ENCODE measurements at regions not wholly inside any gene's neighbourhood (a gene's known extent, or its start where the extent isn't known, plus 50 kb on each side); places are given as distances from the start of the nearest gene placed in this dataset.
"Not testable (repeated sequence)": the region's sequence is repeated elsewhere in the genome, so short reads cannot be mapped to it uniquely, and the experiment has no call there.

DNA sequence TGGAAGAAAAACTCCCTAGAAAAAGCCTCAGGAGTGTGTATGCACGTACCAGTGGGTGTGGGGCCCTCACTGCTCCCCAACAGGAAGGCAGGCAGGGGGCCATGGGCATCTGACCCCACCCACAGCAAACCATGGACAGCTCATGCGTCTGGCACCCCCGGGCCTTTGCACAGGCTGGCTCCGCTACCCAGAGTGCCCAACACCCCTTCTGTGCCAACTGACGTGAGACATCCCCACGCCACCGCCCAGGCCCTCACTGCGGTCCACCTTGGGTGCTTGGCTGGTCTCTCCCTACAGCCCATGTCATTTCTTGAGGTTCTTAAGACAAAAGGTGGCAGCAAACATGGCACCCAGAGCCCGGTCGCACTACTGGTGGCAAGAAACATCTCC lies 91.4 kb downstream of the NCOR2 start:
- DNase-seq (ENCODE audit: low read depth in 2 of 2): no peak

DNA sequence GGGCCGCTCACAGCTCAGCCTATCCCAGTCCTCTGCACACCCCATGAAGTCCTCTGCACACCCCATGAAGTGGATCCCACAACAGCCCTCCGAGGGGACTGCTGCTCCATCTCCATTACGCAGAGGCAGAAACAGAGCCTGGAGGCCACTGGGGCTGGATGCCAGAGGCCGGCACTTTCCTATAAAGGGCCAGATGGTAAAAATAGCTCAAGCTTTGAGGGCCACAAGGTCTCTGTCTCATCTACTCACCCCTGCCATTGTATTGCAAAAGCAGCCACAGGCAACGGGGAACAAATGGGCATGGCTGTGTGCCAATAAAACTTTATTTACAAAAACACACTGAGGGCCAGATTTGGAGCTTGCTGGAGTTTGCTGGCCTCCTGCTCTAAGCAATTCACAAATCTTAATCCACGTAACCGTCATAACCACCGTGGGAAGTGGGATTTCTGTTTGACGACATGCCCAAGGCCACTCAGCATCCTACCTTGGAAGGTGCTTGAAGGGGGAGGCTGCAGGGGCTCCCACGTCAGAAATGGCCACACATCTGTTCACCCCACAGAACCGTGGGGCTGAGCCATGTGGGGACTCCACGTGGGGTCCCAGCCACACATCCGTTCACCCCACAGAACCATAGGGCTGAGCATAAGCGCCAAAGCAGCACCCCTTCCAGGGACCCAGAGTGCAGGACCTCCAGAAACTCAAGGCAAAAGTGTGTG lies 92.0 kb downstream of the NCOR2 start:
- no peak for DNase-seq (ENCODE audit: low read depth in 2 of 2)

DNA sequence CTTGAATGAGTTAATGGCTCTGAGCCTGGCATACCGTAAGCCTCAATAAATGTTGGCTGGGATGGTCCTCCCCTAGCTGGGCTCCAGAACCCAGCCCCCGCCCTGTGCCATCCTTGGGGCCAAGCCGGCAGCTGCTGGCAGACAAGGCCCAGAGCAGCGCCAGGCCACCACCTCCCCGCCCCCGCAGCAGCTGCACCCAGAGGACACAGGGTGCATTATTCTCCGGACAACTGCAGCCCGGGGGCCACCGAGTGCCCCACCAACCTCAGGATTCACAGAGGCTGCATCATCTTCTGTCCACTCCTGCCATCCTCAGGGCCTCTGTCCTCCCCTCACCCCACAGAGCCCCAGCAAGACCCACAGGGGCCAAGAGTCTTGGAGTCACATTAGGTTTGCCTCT lies 92.7 kb downstream of the NCOR2 start:
- DNase-seq (ENCODE audit: low read depth in 2 of 2): no peak

DNA sequence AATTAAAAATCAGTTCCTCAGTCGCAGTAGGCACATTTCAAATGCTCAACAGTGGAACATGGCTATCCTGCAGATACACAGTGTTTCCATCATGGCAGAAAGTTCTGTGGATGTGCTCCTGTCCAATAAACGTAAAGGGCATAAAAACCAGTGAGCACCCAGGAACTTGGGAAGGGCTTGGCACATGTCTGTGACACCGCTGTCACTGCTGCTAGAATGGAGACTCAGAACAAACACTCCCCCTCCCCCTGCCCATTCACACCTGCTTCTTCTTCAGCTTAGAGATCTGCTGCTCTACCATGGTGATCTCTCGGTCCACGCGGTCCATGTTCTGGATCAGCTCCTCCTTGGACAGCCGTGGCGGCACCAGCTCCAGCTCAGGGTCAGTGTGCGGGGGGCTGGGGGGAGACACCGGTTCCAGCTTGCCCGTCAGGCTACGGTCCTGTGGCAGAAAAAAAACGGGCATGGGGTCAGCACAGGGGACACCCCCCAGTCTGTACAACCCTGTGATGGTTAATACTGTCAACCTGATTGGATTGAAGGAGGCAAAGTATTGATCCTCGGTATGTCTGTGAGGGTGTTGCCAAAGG lies 94.6 kb downstream of the NCOR2 start:
- no peak for DNase-seq (ENCODE audit: low read depth in 2 of 2)

DNA sequence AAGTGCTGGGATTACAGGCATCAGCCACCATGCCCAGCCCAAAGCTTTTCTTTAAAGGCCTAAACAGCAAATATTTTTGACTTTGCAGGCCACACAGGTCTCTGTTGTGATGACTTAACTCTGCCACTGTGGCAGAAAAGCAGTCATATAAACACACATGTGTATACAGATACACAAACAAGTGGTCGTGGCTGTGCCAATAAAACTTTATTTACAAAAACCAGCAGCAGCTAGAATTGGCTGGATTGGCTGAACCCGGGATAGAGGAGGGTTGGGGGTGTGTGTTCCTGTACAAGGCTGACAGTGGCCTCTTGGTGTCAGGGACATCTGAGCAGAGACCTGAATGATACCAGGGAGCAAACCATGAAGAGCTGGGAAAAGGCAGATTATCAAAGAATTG lies 95.6 kb downstream of the NCOR2 start:
- DNase-seq (ENCODE audit: low read depth in 2 of 2): no peak

DNA sequence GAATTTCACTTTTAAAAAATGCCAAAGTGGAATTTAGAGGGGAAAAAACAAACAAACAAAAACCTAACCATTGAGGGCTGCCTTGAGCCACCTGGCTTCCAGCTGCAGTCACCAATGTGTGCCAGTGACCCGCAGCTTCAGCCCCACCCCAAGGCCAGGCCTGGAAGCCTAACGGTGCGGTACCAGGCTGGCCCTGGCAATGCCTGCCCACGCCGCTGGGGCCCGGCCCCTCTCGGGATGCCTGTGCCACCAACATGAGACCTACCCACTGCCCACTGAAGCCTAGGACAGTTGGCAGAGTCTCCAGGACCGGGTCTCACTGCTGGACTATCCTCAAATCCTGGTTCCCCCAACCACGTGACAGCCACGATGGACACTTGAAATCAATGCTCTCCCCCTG lies 96.6 kb downstream of the NCOR2 start:
- no peak for DNase-seq (ENCODE audit: low read depth in 2 of 2)

DNA sequence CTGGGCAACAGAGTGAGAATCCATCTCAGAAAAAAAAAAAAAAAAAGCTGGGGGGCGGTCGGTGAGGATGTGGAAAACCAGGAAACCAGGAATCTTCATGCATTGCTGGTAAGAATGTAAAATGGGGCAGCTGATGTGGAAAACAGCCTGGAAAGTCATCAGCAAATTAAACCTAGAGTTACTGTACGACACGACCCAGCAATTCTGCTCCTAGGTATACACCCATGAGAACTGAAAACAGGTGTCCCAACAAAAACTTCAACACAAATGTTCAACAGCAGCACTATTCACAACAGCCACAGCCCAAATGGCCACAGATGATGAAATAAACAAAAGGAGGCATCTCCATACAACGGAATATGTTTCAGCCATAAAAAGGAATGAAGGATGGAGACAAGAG lies 97.3 kb downstream of the NCOR2 start:
- no peak for DNase-seq (ENCODE audit: low read depth in 2 of 2)

DNA sequence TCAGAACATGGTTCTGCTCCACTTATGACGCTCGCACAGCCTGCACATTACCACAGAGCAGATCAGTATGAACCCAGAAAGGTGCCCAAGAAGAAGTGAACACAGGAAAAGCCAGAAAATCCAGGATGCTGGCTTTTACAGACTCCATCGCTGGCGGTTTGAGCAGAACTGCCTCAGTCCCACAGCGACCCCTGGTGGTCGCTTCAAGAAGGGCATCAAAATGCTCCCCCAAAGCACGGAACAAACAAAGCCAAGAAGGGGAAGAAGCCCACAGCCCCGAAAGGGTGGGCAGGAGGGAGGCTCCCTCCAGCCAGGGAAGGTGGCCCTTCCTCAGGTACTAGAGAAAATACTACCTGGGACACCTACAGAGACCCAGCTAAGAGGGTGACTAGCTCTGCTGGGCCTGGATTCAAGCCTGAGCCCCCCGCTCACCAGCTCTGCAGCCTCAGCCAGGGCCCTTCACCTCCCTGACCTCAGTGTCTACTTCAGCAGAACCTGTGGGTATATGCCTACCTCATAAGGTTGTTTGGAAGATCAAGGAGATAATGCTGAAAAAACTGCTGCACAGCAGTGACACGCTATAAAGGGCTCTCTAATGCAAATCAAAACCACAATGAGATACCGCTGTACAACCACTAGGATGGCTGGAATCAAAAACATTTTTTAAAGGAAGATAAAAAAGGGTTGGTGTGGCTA lies 98.1 kb downstream of the NCOR2 start:
- DNase-seq (ENCODE audit: low read depth in 2 of 2): no peak

DNA sequence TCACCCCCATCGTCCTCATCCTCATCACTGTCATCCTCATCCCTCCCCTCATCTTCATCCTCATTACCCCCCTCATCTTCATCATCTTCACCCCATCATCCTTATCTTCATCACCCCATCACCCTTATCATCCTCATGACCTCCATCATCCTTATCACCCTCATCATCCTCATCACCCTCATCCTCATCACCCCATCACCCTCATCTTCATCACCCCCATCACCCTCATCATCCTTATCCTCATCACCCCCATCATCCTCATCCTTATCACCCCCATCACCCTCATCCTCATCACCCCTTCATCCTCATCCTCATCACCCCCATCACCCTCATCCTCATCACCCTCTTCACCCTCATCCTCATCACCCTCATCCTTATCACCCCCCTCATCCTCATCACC lies 99.9 kb downstream of the NCOR2 start:
- DNase-seq (ENCODE audit: low read depth in 2 of 2): not testable (repeated sequence)

DNA sequence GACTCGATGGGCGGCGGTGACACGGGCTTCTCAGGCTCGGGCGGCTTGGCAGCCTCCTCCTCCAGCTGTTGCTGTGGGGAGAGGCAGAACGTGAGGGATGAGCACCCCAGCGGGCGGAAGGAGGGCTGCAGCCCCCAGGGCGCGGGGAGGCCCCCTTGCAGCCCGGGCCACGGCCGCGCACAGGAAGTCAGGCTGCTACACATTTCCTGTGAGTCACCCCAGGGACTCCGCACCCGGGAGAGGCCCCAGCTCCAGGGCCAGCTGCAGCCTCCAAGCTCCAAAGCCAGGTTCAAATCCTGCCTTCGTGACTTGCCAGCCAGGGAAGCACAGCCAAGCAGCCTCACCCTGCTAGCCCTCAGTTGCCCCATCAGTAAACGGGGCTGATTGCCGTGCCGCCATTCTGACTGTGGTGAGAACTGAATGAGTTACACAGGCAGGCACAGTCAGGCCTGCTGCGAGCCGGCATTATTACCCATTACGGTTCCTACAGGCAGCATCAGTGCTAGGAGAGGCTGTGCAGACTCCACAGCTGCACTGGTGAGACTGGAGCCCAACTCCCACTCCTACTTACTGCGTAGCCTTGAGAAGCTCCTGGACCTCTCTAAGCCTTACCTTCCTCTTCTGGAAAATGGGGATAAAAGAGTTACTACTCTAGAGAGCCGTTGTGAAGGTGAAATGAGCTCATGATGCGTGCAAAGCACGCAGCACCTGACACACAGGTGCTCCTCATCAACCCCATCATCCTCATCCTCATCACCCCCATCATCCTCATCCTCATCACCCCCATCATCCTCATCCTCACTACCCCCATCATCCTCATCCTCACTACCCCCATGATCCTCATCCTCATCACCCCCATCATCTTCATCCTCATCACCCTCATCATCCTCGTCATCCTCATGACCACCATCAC lies 100.9 kb downstream of the NCOR2 start:
- peak; percentile 85 to 89 for DNase-seq (ENCODE audit: low read depth in 2 of 2)

DNA sequence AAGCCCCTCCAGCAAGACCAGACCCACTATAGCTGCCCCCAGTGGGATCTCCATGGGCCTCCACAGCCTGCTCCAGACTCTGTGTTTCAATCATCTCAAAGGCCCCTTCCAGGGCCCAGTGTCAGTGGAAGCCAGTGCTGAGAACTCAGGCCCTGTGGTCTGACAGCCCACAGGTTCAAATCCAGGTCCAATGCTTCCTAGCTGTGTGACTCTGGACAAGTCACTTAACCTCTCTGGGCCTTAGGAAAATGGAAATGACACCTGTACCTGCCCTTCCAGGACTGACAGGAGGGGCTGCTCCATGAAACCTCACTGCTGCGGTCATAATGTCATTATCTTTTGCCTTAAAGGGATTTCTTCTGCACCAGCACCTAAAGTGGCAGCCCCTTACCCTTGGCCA lies 101.9 kb downstream of the NCOR2 start:
- DNase-seq (ENCODE audit: low read depth in 2 of 2): no peak

DNA sequence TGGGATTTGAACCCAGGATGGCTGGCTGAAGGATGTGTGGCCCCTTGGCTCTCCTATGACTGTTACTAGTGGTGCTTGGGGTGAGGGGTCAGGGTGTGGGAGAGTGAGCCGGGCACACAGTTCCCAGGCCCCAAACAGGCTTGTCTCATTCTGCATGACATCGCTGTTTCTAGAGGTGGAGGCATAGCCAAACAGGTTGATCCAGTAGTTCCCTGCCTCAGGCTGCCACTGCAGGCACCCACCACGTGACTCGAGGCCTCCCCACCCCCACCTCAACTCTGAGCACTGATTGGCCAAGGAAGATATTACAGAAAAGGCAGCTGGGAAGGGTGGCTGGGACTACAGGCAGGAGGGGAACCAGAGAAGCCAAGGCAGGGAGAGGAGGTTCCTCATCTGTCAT lies 102.6 kb downstream of the NCOR2 start:
- no peak for DNase-seq (ENCODE audit: low read depth in 2 of 2)

DNA sequence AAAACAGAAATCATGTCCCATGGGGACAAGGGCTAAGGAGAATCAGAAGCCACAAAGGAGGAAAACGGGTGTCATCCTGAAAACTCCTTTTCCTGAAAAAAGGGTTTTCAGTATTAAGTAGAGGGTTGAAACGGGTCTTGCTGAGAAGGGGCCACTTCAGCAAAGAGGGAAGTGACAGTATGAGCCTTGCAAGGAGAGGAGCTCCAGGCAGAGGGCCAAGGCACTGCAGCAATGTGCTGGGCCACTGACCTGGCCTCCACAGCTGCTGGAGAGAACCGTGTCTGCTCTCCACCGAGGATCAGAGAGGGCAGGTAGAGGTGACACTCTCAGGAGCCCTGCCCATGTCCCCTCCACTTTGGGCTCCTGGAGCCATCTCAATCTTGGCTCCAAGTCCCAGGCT lies 103.3 kb downstream of the NCOR2 start:
- DNase-seq (ENCODE audit: low read depth in 2 of 2): no peak

DNA sequence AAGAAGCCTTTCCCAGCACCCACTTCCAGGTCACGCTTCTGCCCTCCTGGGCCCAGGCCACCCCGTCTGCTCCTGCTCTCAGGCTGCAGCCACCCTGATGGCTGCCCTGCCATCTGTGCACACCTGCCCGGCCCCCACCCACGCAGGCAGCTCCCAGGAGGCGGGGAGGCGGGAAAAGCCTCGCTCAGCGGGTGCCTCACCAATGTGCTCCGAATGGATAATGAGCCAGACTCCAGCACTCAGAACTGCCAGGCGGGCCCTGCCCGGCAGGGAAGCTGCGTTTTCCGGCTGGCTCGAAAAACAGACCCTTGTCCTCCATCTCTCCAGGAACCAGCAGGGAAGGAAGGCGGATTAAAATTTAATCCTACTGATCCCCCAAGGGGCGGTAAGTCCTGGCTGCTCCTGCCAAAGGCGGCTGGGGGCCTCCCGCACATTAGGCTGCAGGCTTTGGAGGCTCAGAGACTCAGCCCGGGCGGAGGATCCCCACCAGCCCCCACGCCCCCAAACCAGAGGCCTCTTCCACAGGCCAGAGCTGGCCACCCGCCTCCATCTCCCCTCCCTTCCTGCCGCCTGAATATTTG lies 104.0 kb downstream of the NCOR2 start:
- no peak for DNase-seq (ENCODE audit: low read depth in 2 of 2)

DNA sequence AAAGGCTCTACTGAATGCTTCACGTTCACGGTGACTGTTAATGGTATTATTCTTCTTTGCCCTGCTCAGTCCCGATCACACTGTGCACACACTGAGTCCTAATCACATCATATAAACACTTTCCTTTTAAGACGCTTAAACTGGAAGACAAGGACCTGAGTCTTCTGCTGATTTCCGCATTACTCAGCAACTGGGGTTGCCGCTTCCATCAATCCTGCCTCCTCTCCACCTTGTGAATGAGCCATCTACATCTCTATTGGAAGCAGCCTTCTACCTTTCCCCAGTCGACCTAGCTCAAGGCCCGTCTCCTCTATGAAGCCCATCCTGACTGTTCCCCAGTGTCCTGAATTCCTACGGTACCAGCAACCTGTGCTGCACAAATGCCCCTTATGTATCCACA lies 104.7 kb downstream of the NCOR2 start:
- no peak for DNase-seq (ENCODE audit: low read depth in 2 of 2)

DNA sequence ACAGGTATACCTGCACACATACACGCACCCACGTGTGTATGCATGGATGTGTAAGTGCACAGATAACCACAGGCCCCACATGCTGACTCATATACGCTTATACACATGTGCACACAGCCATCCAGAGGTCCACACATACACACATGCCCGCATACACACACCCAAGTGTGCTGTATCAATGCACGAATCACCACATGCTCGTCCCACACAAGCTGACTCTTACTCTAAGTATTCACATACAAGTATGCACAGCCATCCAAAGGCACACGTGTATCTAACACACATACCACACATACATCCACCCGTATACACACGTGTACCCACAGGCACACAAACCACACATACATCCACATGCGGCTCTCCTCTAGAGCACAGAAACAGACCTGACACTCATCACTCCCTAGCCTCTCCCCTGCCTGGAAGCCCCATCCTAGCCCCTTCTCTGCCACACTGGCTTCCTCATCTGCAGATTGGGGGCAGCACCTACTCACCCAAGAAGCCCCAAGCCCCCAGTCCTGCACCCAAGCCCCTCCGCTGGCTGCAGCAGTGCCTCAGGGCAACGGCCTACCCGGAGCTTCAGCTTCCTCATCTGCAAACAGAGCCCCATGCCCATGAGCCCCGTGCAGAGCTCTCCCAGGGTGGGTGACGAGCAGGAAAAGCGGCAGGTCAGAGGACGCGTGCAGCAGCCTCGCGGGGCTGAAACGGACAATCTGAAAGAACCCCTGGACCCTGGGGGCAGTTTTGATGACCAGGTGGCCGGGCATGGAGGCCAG lies 105.4 kb downstream of the NCOR2 start:
- DNase-seq (ENCODE audit: low read depth in 2 of 2): no peak

DNA sequence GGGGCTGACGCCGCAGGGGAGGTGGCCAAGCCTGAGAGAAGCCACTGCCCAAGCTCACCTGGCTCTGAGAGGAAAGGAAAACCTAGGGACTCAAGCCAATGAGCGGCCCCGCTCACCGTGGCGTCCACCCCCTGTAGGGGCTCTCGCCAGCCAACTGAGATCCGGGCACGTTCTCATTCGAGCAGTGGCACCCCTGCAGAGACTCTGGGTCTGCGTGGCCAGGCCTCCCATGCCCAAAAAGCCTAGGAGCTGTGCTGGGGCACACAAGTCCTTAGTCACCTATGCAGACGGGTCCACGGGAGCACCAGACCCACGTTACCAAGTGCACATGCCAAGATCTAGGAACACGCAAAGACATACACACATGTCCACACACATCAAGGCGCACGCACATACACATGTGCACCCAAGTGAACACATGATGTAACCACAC lies 106.2 kb downstream of the NCOR2 start:
- no peak for DNase-seq (ENCODE audit: low read depth in 2 of 2)

DNA sequence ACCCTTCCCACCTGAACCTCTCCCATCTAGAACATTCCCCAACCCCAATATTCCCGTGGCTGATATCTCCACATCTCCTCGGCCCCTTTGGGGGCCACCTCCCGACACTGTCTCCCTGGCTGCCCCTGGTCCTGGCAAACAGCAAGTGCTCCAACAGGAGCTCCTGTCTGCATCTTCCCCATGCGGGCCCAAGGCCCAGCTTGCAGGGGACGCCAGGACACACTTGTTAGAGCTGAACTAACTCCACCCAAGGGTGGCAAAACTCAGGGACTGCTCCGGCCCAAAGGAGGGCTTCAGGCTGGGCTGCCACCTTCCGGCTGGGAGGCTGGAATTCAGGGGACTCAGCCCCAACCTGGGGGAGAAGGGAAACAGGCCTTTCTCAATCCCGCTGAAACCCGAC lies 106.6 kb downstream of the NCOR2 start:
- DNase-seq (ENCODE audit: low read depth in 2 of 2): no peak

DNA sequence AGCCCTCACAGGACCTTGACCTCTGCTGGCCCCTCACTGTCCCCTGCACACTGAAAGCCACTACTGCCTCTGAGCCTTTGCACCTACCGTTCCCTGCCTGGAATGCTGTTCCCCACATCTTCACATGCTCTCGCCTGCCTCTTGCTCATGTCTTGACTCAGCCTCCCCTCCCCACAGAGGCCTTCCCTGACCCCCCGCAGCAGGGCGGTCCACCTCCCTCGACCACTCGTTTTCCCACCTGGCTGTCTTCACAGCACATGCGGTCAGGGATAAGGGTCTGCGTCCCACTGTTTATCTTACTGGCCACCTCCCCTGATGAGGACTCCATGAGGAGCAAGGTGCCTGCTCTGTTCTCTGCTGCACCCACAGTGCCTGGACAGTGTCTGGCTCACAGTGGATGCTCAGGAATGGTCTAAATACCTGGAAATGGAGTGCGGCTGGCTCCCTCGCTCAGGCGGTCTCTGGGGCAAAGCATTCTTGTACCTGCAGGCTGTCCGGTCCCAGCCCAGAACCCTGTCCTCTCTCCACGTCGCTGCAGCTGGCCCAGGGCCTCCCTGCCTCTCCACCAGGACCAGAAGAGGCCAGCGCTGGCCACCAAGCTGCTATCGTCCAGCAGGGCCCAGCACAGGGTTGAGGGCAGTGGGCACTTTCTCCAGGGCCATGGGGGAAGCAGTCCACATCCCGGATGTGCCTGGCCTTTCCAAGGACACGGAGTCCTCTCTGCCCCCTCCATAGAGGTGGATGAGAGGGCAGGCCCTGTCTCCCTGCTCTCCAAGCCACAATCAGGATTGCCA lies 107.4 kb downstream of the NCOR2 start:
- DNase-seq (ENCODE audit: low read depth in 2 of 2): no peak
